GM23338 (cell line): ENCODE measurements at regions not wholly inside any gene's neighbourhood (a gene's known extent, or its start where the extent isn't known, plus 50 kb on each side); places are given as distances from the start of the nearest gene placed in this dataset.

Experiments
- ATAC-seq: fragments of 200-7000 bp; cut with Tn5 transposase; 3 replicates; pipeline ENCODE4 v1.9.1; 2020
- DNase-seq: peaks from one replicate; pipeline ENCODE4 v3.0.0-alpha.2; 2015; ENCODE audit warnings: low spot score
- H2AFZ ChIP-seq: fragments of 200-600 bp; sonication (generic); 2 replicates; pipeline ENCODE4 v1.8.0; 2016; ENCODE audit warnings: antibody characterized with exemption, mild to moderate bottlenecking, moderate library complexity
- H3F3A ChIP-seq: fragments of 200-600 bp; sonication (generic); replicated peaks from 2 replicates; pipeline ENCODE4 v1.8.0; 2017; ENCODE audit warnings: antibody characterized with exemption, mixed run types, low read depth
- H3K27ac ChIP-seq: fragments of 200-600 bp; sonication (generic); 2 replicates; pipeline ENCODE4 v1.6.1; 2016; ENCODE audit warnings: low read depth
- H3K27me3 ChIP-seq: fragments of 200-600 bp; sonication (generic); 2 replicates; pipeline ENCODE4 v1.8.0; 2016; ENCODE audit warnings: mild to moderate bottlenecking, mixed run types, moderate library complexity; ENCODE audit not compliant: insufficient read depth
- H3K36me3 ChIP-seq: fragments of 200-600 bp; sonication (generic); 2 replicates; pipeline ENCODE4 v1.8.0; 2016; ENCODE audit warnings: mild to moderate bottlenecking; ENCODE audit not compliant: insufficient read depth
- H3K4me1 ChIP-seq: fragments of 200-600 bp; sonication (generic); 2 replicates; pipeline ENCODE4 v1.8.0; 2016; ENCODE audit warnings: mild to moderate bottlenecking, moderate library complexity; ENCODE audit not compliant: insufficient read depth
- H3K4me2 ChIP-seq: fragments of 200-600 bp; sonication (generic); 2 replicates; pipeline ENCODE4 v1.7.1; 2017; ENCODE audit warnings: mixed run types
- H3K4me3 ChIP-seq: fragments of 200-600 bp; sonication (generic); 2 replicates; pipeline ENCODE4 v1.6.1; 2016; ENCODE audit warnings: mixed run types
- H3K79me2 ChIP-seq: fragments of 200-600 bp; sonication (generic); replicated peaks from 2 replicates; pipeline ENCODE4 v1.8.0; 2017; ENCODE audit warnings: mild to moderate bottlenecking; ENCODE audit not compliant: insufficient read depth
- H3K9me2 ChIP-seq: fragments of 200-600 bp; sonication (generic); 2 replicates; pipeline ENCODE4 v1.8.0; 2017; ENCODE audit not compliant: insufficient read depth
- H4K20me1 ChIP-seq: fragments of 200-600 bp; sonication (generic); replicated peaks from 2 replicates; pipeline ENCODE4 v1.8.0; 2017; ENCODE audit warnings: mild to moderate bottlenecking; ENCODE audit not compliant: insufficient read depth
- H3K27ac Mint-ChIP-seq: 2 replicates; pipeline ENCODE4 v1.8.0; 2020; ENCODE audit warnings: inconsistent platforms, mild to moderate bottlenecking, moderate library complexity, mixed read lengths
- H3K27me3 Mint-ChIP-seq: 3 replicates; pipeline ENCODE4 v1.8.0; 2022; ENCODE audit warnings: low read depth, mild to moderate bottlenecking, moderate library complexity, mixed read lengths, inconsistent platforms; ENCODE audit not compliant: insufficient read depth, poor library complexity
- H3K36me3 Mint-ChIP-seq: 3 replicates; pipeline ENCODE4 v1.8.0; 2021; ENCODE audit warnings: low read depth, mild to moderate bottlenecking, inconsistent platforms, moderate library complexity, mixed read lengths
- H3K4me1 Mint-ChIP-seq: 3 replicates; pipeline ENCODE4 v1.8.0; 2020; ENCODE audit warnings: mild to moderate bottlenecking, inconsistent platforms, mixed read lengths
- H3K4me3 Mint-ChIP-seq: 3 replicates; pipeline ENCODE4 v1.8.0; 2021; ENCODE audit warnings: moderate library complexity, mild to moderate bottlenecking, inconsistent platforms, mixed read lengths
- H3K9me3 Mint-ChIP-seq: 3 replicates; pipeline ENCODE4 v1.8.0; 2020; ENCODE audit warnings: moderate library complexity, mild to moderate bottlenecking, inconsistent platforms, mixed read lengths
- CREB1 ChIP-seq: fragments of 250-450 bp; sonication (Bioruptor Pico); IDR thresholded peaks from 2 replicates; pipeline ENCODE4 v1.5.0; 2020; ENCODE audit warnings: low read depth, mild to moderate bottlenecking, moderate library complexity
- EZH2 ChIP-seq: fragments of 200-600 bp; sonication (generic); IDR thresholded peaks from one replicate; pipeline ENCODE4 v1.8.0; 2017; ENCODE audit warnings: antibody characterized with exemption, mild to moderate bottlenecking, low read depth; ENCODE audit not compliant: unreplicated experiment
- EZH2phosphoT487 ChIP-seq: fragments of 200-600 bp; sonication (generic); IDR thresholded peaks from one replicate; pipeline ENCODE4 v1.8.1; 2018; ENCODE audit warnings: antibody characterized with exemption; ENCODE audit not compliant: unreplicated experiment
- JUNB ChIP-seq: IDR thresholded peaks from one replicate; pipeline ENCODE4 v1.6.1; 2016; ENCODE audit warnings: antibody characterized with exemption; ENCODE audit not compliant: unreplicated experiment
- NANOG ChIP-seq: IDR thresholded peaks from 2 replicates; pipeline ENCODE4 v1.6.1; 2016; ENCODE audit warnings: antibody characterized with exemption, borderline replicate concordance
- POLR2AphosphoS5 ChIP-seq: IDR thresholded peaks from 2 replicates; pipeline ENCODE4 v1.6.1; 2016; ENCODE audit warnings: antibody characterized with exemption, low read depth
- STAT1 ChIP-seq: IDR thresholded peaks from one replicate; pipeline ENCODE4 v1.6.1; 2016; ENCODE audit warnings: antibody characterized with exemption; ENCODE audit not compliant: unreplicated experiment
- ZNF114 ChIP-seq: fragments of 250-450 bp; sonication (Bioruptor Pico); IDR thresholded peaks from 2 replicates; pipeline ENCODE4 v1.5.0; 2020; ENCODE audit warnings: mild to moderate bottlenecking, moderate library complexity
- ZNF331 ChIP-seq: fragments of 250-450 bp; sonication (Bioruptor Pico); IDR thresholded peaks from 2 replicates; pipeline ENCODE4 v1.5.0; 2020; ENCODE audit warnings: low read depth, mild to moderate bottlenecking, moderate library complexity
- TF ChIP-seq, protein P1 (sequence below), 2 experiments: fragments of 200-600 bp in 1 of 2; sonication (generic) in 1 of 2; conservative IDR thresholded peaks; 2 replicates each; pipeline versions ENCODE4 v1.5.1 to v1.6.1; 2016 to 2017; ENCODE audit warnings: antibody characterized with exemption in 2 of 2, low read depth in 2 of 2, mild to moderate bottlenecking in 2 of 2, moderate library complexity in 1 of 2
- TF ChIP-seq, protein P2 (sequence below): fragments of 250-450 bp; sonication (Bioruptor Pico); IDR thresholded peaks from 2 replicates; pipeline ENCODE4 v1.5.0; 2020; ENCODE audit warnings: mild to moderate bottlenecking, moderate library complexity
- TF ChIP-seq, protein P3 (sequence below): IDR thresholded peaks from one replicate; pipeline ENCODE4 v1.6.1; 2018; ENCODE audit warnings: antibody characterized with exemption; ENCODE audit not compliant: unreplicated experiment
- TF ChIP-seq, protein P4 (sequence below): IDR thresholded peaks from 2 replicates; pipeline ENCODE4 v1.6.1; 2016; ENCODE audit warnings: antibody characterized with exemption

DNA sequence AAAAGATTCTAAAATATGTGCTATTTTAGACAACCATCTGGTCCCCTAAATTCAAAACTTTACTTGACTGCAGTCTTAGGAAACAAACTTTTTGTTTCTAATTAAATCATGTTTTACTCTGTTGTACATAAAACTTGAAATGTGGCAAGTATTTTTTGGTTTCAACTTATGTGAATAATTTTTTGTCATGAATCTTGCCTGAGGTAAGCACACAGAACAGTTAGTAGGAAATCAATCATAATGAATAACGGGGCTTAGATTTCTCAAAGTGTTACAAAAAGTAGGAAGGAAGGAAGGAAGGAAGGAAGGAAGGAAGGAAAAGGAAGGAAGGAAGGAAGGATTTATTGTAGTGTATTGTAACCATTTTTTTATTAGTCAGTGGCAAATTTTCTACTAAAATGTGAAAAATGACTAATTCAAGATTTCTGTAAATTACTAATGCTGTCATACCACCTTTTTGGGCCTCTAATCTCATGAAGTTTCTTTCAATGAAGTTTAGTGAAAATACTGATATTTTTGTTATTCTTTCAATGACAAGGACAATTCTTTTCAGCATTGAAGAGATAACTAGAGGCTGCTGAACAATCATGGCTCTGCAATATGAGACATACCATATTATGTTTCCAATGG, 1689.2 kb downstream of the OTOL1 start:
- Histone ChIP-seq H3K36me3 (no peaks in the 10 kb centered on the region), H3K4me3 (no peak overlapping the region), H3K79me2 (no peaks in the 10 kb centered on the region), H4K20me1 (no peaks in the 10 kb centered on the region), H3F3A (no peaks in the 10 kb centered on the region), H3K9me2 (0 out of 2 replicates have a peak, but pooled peaks cover 9% of the 10 kb centered on the region), H3K27ac (no peak overlapping the region), H2AFZ (no peak overlapping the region), H3K27me3 (no peaks in the 10 kb centered on the region), H3K4me1 (no peaks in the 10 kb centered on the region), H3K4me2 (no peak overlapping the region)
- no peak overlapping the region for H3K27ac Mint-ChIP-seq
- no peaks in the 10 kb centered on the region for H3K27me3 Mint-ChIP-seq
- ATAC-seq = no peak
- no peaks in the 10 kb centered on the region for H3K9me3 Mint-ChIP-seq
- no peaks in the 10 kb centered on the region for H3K36me3 Mint-ChIP-seq
- H3K4me3 Mint-ChIP-seq = no peak overlapping the region
- DNase-seq = no peak
- no peaks in the 10 kb centered on the region for H3K4me1 Mint-ChIP-seq
- TF ChIP-seq POLR2AphosphoS5 (no peak), EZH2phosphoT487 (no peak), NANOG (no peak), JUNB (no peak), EZH2 (no peak), STAT1 (no peak), ZNF331 (CRISPR knock-in tag) (no peak), CREB1 (CRISPR knock-in tag) (no peak), ZNF114 (no peak)
- TF ChIP-seq, protein P1, sequence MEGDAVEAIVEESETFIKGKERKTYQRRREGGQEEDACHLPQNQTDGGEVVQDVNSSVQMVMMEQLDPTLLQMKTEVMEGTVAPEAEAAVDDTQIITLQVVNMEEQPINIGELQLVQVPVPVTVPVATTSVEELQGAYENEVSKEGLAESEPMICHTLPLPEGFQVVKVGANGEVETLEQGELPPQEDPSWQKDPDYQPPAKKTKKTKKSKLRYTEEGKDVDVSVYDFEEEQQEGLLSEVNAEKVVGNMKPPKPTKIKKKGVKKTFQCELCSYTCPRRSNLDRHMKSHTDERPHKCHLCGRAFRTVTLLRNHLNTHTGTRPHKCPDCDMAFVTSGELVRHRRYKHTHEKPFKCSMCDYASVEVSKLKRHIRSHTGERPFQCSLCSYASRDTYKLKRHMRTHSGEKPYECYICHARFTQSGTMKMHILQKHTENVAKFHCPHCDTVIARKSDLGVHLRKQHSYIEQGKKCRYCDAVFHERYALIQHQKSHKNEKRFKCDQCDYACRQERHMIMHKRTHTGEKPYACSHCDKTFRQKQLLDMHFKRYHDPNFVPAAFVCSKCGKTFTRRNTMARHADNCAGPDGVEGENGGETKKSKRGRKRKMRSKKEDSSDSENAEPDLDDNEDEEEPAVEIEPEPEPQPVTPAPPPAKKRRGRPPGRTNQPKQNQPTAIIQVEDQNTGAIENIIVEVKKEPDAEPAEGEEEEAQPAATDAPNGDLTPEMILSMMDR (conservative IDR thresholded peaks at IDR 0.05; ENCODE audit: low read depth in 2 of 2) = no peak
- TF ChIP-seq, protein P2, sequence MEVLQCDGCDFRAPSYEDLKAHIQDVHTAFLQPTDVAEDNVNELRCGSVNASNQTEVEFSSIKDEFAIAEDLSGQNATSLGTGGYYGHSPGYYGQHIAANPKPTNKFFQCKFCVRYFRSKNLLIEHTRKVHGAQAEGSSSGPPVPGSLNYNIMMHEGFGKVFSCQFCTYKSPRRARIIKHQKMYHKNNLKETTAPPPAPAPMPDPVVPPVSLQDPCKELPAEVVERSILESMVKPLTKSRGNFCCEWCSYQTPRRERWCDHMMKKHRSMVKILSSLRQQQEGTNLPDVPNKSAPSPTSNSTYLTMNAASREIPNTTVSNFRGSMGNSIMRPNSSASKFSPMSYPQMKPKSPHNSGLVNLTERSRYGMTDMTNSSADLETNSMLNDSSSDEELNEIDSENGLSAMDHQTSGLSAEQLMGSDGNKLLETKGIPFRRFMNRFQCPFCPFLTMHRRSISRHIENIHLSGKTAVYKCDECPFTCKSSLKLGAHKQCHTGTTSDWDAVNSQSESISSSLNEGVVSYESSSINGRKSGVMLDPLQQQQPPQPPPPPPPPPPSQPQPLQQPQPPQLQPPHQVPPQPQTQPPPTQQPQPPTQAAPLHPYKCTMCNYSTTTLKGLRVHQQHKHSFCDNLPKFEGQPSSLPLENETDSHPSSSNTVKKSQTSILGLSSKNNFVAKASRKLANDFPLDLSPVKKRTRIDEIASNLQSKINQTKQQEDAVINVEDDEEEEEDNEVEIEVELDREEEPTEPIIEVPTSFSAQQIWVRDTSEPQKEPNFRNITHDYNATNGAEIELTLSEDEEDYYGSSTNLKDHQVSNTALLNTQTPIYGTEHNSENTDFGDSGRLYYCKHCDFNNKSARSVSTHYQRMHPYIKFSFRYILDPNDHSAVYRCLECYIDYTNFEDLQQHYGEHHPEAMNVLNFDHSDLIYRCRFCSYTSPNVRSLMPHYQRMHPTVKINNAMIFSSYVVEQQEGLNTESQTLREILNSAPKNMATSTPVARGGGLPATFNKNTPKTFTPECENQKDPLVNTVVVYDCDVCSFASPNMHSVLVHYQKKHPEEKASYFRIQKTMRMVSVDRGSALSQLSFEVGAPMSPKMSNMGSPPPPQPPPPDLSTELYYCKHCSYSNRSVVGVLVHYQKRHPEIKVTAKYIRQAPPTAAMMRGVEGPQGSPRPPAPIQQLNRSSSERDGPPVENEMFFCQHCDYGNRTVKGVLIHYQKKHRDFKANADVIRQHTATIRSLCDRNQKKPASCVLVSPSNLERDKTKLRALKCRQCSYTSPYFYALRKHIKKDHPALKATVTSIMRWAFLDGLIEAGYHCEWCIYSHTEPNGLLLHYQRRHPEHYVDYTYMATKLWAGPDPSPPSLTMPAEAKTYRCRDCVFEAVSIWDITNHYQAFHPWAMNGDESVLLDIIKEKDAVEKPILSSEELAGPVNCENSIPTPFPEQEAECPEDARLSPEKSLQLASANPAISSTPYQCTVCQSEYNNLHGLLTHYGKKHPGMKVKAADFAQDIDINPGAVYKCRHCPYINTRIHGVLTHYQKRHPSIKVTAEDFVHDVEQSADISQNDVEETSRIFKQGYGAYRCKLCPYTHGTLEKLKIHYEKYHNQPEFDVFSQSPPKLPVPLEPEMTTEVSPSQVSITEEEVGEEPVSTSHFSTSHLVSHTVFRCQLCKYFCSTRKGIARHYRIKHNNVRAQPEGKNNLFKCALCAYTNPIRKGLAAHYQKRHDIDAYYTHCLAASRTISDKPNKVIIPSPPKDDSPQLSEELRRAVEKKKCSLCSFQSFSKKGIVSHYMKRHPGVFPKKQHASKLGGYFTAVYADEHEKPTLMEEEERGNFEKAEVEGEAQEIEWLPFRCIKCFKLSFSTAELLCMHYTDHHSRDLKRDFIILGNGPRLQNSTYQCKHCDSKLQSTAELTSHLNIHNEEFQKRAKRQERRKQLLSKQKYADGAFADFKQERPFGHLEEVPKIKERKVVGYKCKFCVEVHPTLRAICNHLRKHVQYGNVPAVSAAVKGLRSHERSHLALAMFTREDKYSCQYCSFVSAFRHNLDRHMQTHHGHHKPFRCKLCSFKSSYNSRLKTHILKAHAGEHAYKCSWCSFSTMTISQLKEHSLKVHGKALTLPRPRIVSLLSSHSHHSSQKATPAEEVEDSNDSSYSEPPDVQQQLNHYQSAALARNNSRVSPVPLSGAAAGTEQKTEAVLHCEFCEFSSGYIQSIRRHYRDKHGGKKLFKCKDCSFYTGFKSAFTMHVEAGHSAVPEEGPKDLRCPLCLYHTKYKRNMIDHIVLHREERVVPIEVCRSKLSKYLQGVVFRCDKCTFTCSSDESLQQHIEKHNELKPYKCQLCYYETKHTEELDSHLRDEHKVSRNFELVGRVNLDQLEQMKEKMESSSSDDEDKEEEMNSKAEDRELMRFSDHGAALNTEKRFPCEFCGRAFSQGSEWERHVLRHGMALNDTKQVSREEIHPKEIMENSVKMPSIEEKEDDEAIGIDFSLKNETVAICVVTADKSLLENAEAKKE = no peak
- TF ChIP-seq, protein P3, sequence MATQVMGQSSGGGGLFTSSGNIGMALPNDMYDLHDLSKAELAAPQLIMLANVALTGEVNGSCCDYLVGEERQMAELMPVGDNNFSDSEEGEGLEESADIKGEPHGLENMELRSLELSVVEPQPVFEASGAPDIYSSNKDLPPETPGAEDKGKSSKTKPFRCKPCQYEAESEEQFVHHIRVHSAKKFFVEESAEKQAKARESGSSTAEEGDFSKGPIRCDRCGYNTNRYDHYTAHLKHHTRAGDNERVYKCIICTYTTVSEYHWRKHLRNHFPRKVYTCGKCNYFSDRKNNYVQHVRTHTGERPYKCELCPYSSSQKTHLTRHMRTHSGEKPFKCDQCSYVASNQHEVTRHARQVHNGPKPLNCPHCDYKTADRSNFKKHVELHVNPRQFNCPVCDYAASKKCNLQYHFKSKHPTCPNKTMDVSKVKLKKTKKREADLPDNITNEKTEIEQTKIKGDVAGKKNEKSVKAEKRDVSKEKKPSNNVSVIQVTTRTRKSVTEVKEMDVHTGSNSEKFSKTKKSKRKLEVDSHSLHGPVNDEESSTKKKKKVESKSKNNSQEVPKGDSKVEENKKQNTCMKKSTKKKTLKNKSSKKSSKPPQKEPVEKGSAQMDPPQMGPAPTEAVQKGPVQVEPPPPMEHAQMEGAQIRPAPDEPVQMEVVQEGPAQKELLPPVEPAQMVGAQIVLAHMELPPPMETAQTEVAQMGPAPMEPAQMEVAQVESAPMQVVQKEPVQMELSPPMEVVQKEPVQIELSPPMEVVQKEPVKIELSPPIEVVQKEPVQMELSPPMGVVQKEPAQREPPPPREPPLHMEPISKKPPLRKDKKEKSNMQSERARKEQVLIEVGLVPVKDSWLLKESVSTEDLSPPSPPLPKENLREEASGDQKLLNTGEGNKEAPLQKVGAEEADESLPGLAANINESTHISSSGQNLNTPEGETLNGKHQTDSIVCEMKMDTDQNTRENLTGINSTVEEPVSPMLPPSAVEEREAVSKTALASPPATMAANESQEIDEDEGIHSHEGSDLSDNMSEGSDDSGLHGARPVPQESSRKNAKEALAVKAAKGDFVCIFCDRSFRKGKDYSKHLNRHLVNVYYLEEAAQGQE = no peak
- TF ChIP-seq, protein P4, sequence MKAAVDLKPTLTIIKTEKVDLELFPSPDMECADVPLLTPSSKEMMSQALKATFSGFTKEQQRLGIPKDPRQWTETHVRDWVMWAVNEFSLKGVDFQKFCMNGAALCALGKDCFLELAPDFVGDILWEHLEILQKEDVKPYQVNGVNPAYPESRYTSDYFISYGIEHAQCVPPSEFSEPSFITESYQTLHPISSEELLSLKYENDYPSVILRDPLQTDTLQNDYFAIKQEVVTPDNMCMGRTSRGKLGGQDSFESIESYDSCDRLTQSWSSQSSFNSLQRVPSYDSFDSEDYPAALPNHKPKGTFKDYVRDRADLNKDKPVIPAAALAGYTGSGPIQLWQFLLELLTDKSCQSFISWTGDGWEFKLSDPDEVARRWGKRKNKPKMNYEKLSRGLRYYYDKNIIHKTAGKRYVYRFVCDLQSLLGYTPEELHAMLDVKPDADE = no peak
